ENCODE measurements at regions not wholly inside any gene's neighbourhood (a gene's known extent, or its start where the extent isn't known, plus 50 kb on each side); places are given as distances from the start of the nearest gene placed in this dataset.
A peak's percentile ranks its signal among the peaks of the same experiment; 100 is the strongest.

DNA sequence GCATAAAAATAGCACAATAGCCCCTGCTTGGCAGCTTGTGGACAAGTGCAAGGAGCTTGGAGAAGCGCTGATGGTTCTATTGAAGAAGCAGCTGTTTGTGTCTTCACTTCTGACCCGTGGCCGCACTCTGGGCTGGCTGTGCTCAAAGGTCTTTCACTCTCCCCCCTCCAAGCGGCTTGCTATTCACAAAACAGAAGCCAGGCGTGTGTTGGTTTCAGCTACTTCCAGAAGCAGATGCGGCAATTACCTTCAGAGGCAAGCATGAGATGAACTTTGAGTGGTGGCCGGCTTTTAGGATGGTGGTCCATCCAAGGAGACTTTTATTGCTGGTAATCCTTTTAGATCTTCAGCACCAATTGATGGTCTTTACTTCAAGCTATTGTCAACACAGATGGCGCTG, 188.5 kb upstream of the ARGLU1 start:
- DNase-seq, result no peak

DNA sequence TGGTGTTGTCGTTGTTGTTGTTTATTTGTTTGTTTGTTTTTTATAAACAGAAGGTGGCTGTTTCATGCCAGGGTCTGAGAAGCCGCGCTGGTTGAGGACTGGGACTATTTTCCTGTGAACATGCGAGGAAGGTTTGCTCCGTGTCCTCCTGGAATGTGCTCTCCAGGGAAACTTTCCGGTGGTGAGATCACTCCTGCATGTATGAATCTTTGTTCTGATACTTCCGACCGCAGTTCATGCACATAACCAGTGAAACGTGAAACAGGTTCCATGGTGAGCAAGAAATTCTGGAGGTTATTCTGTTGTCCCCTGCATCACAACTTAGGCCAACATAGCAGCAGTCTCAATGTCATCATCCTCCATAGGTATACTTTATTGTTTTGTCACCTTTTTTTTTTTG, 187.6 kb upstream of the ARGLU1 start:
- no peak for DNase-seq

DNA sequence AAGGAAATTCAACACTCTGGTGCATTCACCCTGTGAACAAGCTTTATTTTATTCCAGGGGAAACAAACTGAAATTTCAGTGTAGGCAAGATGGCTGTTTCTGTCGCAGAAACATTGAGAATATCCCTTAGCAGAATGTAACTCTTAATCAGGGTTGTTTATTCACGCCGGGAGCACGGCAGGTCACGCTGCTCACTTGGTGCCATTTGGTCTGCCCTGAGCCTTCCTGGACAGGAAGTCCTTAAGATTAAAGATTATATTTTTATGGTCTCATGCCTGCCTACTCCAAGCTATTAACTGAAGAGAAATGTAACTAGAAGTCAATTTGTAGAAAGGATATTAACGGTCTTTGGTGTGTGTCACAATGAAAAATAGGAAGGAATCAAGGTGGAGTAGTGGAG, 185.3 kb upstream of the ARGLU1 start:
- DNase-seq, result no peak

DNA sequence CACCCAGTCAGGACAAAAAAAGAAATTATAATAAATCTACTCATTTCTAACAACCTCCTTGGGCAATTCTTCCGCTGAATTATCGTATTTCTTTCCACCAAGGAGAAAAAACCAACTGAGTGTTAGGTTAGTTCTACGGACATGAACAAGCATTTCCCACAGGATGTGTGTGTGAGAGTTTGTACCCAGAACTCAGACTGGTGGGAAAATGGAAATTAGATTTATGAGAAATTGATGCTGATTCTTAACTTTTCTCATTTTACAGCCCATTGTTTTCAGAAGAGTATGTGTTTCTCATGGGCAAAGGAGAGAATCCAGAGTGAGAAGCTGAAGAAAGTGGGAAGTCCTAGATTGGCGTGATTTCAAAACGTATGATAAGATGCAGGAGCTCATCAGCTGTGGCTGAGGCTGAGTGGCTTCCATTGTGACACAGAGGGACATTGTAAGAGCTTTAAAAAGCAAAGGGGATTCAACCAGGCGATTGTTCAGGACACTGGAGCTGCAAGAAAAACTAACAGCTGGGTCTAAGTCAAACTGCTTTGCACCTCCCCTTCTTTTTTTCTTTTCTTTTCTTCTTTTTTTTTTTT, 184.7 kb upstream of the ARGLU1 start:
- no peak for DNase-seq

DNA sequence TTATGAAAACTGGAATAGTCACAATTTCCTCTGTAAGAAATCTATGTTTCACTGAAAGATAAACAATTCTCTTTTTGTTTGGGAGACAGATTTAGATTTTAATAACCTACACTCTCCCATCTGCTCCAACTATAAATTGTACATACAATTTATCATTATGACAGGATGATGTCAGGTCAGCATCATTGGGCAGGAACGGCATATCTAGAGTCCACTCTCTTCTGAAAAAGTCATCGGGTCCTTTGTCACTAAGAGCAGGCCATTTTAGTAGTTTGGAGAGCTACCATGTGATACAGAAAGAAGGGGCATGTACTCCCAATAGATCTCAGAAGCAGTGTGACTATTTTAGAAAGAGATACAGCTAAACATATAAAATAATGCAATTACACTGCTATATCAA, 180.8 kb upstream of the ARGLU1 start:
- no peak for DNase-seq

DNA sequence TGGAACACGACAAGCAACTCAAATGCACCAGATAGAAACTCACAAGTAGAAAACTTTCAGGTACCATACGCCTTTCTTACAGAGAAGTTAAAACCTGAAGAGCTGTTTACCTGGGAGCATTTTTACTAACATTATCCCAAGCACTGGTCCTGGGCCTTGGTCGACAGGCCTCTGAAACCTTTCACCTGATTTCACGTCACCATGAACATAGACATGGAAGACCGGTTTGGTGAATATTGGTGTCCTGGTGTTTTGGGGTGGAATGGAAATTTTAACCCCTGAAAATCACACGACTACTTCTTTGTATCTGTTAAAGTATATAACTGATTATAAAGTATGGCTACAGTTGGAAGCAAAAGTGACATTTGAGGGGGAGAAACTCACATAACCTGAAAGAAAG, 176.6 kb upstream of the ARGLU1 start:
- no peak for DNase-seq

DNA sequence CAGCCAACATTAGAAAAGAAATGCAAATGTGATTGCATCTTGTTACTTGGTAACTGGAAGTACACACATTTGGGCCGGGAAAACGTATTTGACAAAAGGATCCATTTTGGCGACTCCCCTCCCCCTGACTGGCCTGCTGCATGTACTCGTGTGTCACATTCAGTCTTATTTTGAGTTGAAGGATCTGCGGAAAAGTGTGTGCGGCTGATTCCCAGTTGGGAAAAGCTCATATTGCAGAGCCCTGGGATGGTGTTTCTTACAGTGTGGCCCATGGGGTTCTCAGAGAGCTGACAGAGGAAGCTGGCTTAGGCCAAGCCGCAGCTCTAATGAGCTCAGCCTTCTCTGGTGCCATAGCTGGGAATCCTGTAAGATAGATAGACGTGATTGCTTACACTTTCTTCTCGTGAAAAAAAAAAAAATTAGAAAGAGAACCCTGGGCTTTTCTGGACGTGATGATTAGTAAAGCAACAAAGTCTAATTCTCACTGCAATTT, 170.3 kb upstream of the ARGLU1 start:
- no peak for DNase-seq

DNA sequence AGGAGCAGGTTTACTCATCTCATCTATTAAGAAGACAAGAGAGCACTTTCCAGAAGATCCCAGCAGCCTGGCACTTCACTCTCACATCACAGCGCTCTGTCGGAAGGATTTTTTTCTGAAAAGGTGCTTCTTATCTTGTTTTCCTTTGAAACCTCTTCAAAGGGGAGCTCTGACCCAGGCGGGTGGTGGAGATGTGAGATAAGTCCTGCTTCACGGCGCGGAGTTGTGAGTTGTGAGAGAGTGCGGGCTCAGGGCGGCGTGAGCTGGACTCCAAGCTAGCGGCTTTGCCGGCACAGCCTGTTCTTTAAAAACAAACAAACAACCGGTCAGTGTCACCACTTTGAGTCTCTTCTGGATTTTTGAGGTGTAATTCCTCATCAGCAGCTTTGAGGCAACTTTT, 169.0 kb upstream of the ARGLU1 start:
- no peak for DNase-seq

DNA sequence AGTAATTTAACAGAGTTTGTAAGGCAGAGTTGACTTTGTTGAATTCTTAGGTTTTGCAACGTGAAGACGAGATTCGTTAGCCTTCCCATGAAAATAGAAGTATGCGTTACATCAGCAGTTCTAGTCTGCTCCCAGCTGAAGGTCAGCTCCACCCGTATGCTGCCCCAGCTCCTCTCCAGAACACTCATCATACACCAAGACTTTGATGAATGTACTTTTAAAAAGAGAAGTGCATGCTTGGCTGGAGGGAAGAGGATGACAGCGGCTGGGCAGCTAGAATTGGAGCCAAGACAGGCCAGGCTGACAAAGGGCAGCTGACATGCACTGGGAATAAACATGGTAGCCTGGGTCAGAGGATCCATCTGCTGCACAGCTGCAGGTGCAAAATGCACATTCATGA, 166.3 kb upstream of the ARGLU1 start:
- no peak for DNase-seq

DNA sequence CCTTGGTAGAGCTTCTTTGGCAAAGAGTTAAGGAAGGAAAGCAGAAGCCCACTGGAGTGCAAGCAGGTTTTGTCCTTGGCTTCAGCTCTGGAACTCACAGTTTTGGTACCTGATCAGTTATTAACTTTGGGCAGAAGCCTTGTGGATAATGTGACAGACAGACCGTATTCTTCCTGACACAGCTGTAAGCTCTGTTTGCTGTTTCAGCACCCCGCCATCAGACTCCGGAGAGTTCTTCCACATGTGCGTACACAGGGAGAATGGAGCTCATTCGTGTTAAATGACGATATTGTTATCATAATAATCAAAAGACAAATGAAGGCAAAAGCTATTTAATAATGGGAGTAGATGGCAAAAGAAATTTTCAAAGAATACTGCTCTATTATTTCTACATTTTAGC, 155.1 kb upstream of the ARGLU1 start:
- no peak for DNase-seq

DNA sequence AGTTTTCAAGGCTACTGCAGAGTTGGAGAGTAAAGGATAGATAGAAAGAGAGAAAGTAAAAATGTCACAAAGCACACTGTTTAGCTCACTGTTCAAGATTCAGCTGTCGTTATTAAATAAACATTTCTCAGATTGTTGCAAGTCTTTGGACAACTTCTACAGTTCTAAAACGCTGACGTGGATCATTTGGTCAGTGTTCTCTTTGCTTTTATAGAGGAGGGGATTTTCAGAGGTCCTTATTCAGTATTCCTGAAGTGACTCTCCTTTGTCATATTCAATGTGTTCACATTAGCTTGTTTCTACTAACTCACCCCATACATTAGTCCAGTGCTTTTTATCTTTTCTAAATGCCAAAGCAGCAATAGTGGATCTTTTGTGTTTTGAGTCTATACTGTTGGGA, 154.7 kb upstream of the ARGLU1 start:
- no peak for DNase-seq

DNA sequence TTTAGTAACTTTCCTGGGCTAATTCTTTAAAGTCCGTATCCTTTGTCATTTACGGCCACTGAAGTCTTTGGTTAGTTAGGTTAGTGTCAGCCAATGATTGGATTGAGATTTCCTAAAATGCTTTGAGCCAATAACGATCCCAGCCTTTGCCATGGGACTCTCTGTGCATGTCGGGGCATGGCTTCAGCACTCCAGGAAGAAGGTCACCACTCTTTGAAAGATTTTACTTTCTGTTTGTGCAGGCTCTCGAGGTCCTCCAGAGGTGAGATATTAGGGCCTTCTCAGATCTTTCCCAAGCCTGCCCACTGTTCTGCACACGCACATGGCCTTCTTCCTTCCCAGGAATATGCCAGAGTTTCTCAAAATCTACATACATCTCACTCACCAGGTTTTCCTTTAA, 153.7 kb upstream of the ARGLU1 start:
- no peak for DNase-seq

DNA sequence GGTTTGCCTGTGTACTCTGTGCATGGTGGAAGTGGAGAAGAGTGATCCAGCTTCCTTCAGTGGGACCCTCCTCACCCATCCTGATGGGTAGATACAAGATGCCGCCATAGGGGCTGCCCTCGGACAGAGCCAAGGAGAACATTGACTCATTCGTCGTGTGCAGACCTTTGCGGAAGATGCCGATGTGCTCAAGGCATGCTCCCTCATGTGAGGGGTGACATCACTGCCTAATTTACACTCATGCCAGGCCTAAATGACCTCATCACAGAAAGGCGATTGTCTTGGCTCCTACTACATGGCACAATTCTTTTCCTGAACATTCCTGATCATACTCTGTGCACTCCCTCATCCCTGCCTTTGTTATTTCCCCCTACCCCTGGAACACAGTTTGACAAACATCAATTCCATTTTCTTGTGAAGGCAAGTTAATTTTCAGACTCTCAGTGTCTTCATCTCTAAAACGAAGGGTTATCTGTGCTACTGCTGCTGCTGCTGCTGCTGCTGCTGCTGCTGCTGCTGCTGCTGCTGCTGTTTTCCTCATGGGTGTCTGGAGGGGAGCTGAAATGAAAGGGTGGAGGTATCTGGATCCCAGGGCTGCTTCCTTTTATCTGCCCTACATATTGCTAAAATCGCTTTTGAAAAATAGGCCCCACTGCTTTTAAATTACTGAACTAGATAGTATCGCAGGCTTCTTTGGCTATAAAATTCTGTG, 146.5 kb upstream of the ARGLU1 start:
- DNase-seq, result no peak

DNA sequence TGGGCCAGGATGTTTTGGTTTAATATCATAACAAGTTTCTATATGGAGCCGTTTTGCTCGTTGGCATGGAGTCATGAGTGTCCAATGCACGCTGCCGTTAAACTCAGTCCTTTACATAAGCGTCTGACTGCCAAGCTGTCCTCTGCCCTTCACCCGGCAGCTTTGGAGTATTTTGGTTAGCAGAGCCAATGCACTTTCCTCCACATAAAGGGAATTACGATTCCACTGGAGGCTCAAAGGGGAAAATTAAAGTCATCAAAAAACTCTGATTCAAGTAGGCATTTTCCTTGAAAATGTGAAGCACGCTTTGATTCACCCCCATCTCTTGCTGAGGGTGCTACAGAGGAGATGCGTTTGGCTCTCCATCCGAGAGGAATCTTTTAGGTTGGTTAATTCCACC, 144.4 kb upstream of the ARGLU1 start:
- DNase-seq, result no peak

DNA sequence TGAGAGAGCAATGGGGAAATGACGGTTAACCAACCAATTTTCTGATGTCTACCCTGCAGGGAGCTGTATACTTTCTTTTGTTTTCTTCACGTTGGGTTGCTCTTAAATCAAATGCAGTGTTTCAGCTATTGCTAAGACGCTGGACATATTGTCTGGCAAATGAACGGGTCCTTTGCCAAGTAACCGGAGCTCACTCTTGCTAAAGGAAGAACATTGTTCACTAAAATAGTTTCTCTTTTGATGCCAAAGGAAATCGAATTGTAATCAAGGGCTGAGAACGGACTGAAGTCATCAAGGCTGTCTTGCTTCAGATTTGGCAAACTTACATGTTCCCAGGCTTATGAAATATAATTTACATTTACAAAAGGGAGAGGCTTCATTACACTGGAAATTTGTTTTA, 142.3 kb upstream of the ARGLU1 start:
- DNase-seq, result no peak

DNA sequence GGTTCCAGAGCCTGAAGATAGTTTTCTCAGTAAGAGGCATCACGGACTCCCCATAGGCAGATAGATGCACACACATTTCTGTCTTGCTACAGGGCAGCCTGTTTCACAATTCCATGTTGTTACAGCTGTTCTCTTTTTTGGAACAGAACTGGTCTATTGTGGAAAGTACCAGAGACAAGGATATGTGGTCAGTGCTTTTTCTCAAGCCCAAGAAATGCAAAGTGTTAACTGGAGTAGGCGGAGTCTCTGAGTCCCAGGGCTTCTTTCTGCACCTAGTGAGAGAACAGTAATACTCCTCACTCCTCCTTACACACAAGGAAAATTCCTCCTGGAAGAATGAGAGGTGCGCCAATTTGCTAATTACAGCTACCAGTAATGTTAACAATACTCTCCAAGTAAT, 141.6 kb upstream of the ARGLU1 start:
- no peak for DNase-seq

DNA sequence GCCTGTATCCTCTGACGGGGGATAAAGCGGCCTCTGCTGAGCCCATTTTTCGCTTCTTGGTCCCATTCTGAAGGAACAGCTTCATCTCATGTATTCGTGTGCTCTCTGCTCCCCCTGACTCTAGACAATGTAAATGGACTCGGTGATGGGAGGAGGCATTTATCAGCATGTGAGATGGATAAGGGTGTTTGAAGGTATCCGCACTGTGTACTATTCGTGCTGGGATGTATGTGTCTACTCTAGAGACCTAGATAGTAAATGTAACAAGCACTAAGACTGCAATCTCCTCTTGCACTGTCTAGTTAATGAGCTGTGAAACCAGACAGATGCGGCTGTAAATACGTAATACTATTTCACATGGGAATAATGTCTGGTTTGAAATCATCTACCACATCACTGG, 134.6 kb upstream of the ARGLU1 start:
- DNase-seq, result no peak

DNA sequence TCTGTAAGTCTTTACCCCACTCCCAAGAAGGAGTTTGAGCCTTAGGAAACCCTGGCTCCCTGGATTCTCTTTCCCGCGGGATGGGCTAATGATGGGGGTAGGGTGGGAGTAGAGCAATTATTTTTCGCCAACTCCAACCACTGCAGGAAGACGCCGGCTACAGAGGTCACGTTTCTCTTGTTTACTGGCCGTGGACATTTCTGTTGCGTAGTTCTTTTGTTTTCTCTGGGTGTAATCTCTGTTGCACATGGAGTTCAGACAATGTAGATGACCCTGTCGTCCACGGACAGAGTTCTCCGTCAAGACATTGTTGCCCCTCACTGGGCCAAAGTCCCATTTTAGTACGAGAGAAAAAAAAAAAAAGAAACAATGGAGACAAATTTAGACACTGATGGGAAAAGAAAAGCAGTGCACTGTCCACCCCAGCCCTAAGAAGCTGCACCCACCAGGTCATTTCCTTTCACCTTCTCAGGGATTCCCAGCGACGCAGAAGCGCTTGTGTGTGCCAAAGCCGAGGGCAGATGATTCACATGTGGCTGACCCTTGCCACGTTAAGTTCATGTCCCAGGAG, 133.9 kb upstream of the ARGLU1 start:
- DNase-seq, result no peak

DNA sequence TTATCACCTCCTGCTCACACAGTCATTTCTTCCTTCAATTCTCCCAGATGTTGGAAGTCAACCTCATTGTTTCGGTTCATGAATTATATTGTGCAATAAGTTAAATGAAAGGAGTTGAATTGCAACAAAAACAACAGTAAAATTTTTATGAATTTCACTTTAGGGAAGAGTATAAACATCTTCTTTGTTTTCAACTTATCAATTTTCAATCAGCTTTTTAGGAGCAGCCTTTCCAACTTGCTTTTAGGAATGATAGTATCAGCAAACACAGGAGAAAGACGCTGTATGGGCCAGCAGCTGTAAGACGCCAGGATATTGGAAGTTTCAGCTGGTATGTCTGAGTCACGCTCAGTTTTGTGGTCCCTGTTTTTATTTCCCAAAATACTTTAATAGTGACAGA, 132.5 kb upstream of the ARGLU1 start:
- no peak for DNase-seq

DNA sequence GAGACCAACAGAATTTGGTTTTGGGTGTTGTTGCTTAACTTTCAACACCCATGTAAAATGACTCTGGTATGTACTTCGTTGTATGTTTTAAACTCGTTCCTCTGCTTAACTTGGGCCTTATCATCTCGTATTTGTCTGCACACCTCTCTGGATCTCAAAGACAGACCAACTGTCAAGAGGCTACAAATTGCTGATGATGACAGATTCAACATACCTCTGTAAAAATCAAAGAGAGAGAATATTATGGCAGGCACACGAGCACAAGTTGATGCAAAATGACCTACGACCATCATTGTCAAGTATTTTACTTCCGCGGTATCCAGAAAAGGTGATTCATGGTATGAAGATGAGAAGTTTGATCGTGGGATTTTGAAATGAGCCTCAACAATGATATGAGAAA, 132.1 kb upstream of the ARGLU1 start:
- no peak for DNase-seq

DNA sequence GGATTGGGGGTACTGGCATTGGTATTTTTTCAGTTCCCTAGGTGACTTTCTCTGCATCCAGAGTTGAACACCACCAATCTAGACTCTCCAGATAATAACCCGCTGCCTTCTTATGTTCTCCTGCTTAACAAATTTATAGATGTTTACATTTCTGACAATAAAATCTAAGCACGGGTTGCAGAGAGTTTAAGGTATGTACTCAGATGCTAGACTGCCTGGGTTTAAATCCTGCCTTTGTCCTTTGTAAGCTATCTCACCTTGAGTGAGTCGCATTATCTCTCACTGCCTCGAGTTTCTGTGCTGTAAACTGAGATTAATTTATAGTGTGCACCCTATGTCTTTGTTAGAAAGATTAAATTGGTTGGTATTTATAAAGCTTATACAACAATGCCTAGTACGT, 131.4 kb upstream of the ARGLU1 start:
- DNase-seq, result no peak

DNA sequence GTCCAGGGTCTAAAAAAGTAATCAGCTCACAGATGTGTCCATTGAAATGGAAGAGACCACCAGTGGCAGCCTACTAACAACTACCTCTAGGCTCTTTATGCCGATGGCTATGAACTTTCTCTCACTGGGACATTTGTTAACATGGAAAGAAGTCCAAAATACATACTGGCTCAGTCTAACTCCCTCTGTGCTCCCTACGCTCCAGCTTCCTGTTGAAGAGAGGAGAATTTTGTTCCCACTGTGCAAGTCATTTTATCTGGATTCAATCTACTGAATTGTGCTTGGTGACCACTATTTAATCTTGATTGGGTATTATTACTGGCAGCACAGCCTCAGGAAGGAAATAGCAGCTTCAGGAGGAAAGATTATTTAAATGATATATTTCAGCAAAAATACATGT, 128.8 kb upstream of the ARGLU1 start:
- DNase-seq, result no peak

DNA sequence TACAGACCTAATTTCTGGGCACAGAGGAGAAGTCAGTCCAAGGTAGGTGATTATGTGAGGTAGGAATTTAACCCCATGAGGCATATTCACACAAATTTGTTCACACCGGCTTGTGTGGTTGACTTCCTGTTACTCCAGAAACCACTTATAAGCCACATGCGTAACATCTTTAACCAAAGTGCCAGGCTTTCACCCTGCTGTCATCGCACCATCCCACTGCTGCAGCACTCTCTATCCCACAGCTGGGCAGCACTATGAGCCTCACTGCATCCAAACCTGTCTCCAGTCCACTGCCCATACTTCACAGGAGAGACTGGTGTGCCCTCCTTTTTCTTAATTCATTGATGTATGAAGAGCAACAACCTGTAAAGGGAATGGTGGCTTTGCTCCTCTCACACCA, 128.2 kb upstream of the ARGLU1 start:
- DNase-seq, result peak; percentile 21

DNA sequence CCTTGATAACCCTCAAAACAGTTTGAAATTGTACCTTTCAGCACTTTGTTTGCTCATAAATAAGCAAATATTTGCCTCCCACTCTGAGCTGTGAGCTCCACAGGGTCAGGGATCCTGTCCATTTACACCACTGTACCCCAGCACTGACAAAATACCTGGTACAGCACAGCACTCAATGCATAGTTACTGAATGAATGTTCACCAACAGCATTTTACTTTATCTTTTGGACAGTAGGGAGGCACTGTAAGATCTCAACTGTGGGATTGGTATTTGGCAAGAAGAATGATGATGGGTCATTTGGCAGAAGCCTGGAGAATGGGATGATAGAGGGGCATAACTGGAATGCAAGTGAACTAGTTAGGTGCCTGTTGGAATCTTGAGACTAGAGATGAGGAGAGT, 127.2 kb upstream of the ARGLU1 start:
- no peak for DNase-seq

DNA sequence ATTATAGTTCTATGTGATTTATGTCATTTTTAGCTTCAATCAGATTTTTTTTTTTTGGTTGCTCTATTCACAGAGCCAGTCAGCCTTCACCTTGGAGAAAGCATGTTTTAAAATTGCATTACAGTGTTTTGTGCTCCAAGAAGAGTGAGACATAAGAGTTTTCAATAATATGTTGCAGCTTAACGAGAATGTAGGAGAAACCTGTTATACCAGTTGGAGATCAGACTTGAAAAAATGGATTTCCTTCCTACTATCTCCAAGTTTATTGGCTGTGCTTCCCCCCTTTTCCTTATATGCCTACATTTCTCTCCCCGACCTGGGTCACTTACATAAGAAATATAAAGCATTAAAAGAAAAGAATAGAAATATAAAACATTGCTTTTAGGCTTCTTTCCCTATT, 123.9 kb upstream of the ARGLU1 start:
- no peak for DNase-seq

Data from central memory CD4-positive, alpha-beta T cell (primary cell).